Heart right ventricle (tissue), 16 donors: ENCODE measurements at regions not wholly inside any gene's neighbourhood (a gene's known extent, or its start where the extent isn't known, plus 50 kb on each side); places are given as distances from the start of the nearest gene placed in this dataset.

Source experiments
- ATAC-seq, 8 donors: fragments of 200-7000 bp; cut with Tn5 transposase; one replicate each; pipeline ENCODE4 v1.9.1; 2020; ENCODE audit warnings: mild to moderate bottlenecking in 8 of 8, moderate library complexity in 8 of 8, moderate number of reproducible peaks in 1 of 8
- DNase-seq, 2 donors: peaks; one replicate each; pipeline ENCODE4 v3.0.0-alpha.2; 2020
- H3K27ac ChIP-seq, 10 donors: fragments of 200-600 bp; sonication (generic) in 2 of 10; one replicate each; pipeline versions ENCODE4 v1.5.0 to v1.8.0; 2020 to 2022; ENCODE audit warnings: mild to moderate bottlenecking in 3 of 10
- H3K27me3 ChIP-seq, 7 donors: fragments of 200-600 bp; one replicate each; pipeline ENCODE4 v1.8.0; 2021 to 2022; ENCODE audit warnings: mild to moderate bottlenecking in 2 of 7
- H3K36me3 ChIP-seq, 9 donors: fragments of 200-600 bp; sonication (generic) in 1 of 9; one replicate each; pipeline versions ENCODE4 v1.5.0 to v1.8.0; 2020 to 2022; ENCODE audit warnings: mild to moderate bottlenecking in 2 of 9
- H3K4me1 ChIP-seq, 9 donors: fragments of 200-600 bp; sonication (generic) in 1 of 9; one replicate each; pipeline versions ENCODE4 v1.5.0 to v1.8.0; 2020 to 2022; ENCODE audit warnings: mild to moderate bottlenecking in 4 of 9
- H3K4me3 ChIP-seq, 10 donors: fragments of 200-600 bp; sonication (generic) in 2 of 10; one replicate each; pipeline versions ENCODE4 v1.5.0 to v1.8.0; 2020 to 2022; ENCODE audit warnings: mild to moderate bottlenecking in 7 of 10, moderate library complexity in 2 of 10
- H3K9me3 ChIP-seq, 11 donors: fragments of 200-600 bp in 10 of 11; sonication (generic) in 2 of 11; one replicate each; pipeline versions ENCODE4 v1.5.0 to v1.8.0; 2013 to 2022; ENCODE audit warnings: mild to moderate bottlenecking in 2 of 11, control low read depth in 1 of 11, moderate library complexity in 1 of 11
- CTCF ChIP-seq, 9 donors: fragments of 200-600 bp; sonication (generic) in 2 of 9; IDR thresholded peaks; one replicate each; pipeline versions ENCODE4 v1.5.0 to v1.8.0; 2021 to 2022; ENCODE audit warnings: antibody characterized with exemption in 9 of 9, mild to moderate bottlenecking in 5 of 9, moderate library complexity in 1 of 9
- WGBS, 2 donors: extraction: QIAGEN DNeasy Blood & Tissue Kit; methylation state at CpG; one replicate each; pipeline ENCODE4 v1.1.7; 2013; ENCODE audit warnings: inconsistent platforms in 1 of 2; 5-methylcytosine and 5-hydroxymethylcytosine counted together
- intact Hi-C, 10 donors: fragments of 100-400 bp; cut with DNase I; formaldehyde crosslinking; loops; one replicate each; pipeline versions ENCODE4 v1.11.1 to v1.14.2; 2022
- donor health status: Arrhythmogenic right ventricular cardiomyopathy.
- donor health status: ischemic (EF 13 %, LVEDD 7.1; RV severe dilation, severe dysfunction).
- donor health status: healthy with polysubstance abuse.
- donor health status: DM: no; HTN: yes; CAD: no.
- donor health status: DM: no; HTN: no; CAD: no.
- donor health status: ischemic (EF 25% LVEDD 6.9; RV normal size, moderate dysfunction).
- donor health status: ischemic (EF 25% LVEDD 5.7; RV mildly dilated, moderate dysfunction).
- donor health status: healthy.
- donor health status: DM: yes; HTN: yes; CAD: no.
- donor health status: Ischemic cardiomyopathy.
- donor health status: ischemic (EF 35%, LVEDD 5.7; RV mildly dilated, moderate dysfunction).
- donor health status: nonischemic (EF 11% LVEDD 7.7; RV severe dilation, severe dysfunction).
- donor health status: DM: yes; HTN: yes; CAD: no.
- donor health status: PGD.
- donor health status: ischemic (EF 29% LVEDD 5.4; RV normal size, mild dysfunction).
- donor health status: nonischemic (EF 23%, LVEDD 6.1; RV moderate dilation, normal function).

DNA sequence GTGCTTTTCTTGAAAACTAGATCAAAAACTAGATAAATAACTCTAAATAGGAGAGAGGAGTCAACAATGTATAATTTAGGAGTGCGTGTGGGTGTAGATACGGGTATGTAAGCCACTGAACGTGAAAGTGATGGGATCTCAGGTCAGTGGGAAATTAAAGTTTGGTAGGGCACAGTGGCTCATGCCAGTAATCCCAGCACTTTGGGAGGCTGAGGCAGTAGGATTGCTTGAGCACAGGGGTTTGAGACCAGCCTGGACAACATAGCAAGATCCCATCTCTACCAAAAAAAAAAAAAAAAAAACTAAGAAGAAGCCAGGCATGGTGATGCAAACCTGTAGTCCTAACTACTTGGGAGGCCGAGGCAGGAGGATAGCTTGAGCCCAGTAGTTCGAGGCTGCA is 247.1 kb downstream of the ANAPC1 start:
- intact Hi-C loops, result no loop called here
- no peaks in the 10 kb centered on the region for H3K36me3 ChIP-seq

GRCh38 chr2:111638274-111638877 is 245.6 kb downstream of the ANAPC1 start:
- H3K36me3 ChIP-seq, result no peaks in the 10 kb centered on the region

More for the DNA sequence above, 247.1 kb downstream of the ANAPC1 start:
- DNase-seq (no peak), ATAC-seq (no peak)
- peaks cover 0 to 22% (median 0%) of the 10 kb centered on the region in 9 donors for H3K4me1 ChIP-seq
- 96 to 97% methylated on average over 5 of the region's 5 CpGs for WGBS, 2 donors
- no peak for TF ChIP-seq CTCF (IDR thresholded peaks at IDR 0.05)
- no peaks in the 10 kb centered on the region for H3K27me3 ChIP-seq
- H3K27ac ChIP-seq, result no peak overlapping the region
- H3K4me3 ChIP-seq, result no peak overlapping the region
- H3K9me3 ChIP-seq, result peaks cover 0 to 16% (median 0%) of the 10 kb centered on the region in 11 donors

DNA sequence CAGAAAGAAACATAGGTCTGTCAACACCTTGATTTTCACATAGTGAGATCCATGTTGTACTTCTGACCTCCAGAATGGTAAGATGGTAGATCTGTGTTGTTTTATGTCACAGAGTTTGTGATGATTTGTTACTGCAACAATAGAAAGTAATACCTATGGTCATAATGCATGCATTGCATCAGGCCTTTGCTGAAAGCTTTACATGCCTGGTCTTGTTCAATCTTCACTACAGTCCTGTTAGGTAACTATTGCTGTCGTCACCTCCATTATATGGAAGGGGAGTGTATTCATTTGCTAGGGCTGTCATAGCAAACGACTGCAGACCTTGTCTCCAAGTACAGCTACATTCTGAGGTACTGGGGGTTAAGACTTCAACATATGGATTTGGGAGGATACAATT is 243.5 kb downstream of the ANAPC1 start:
- DNase-seq, result no peak
- no peak for ATAC-seq
- WGBS, 2 donors, result 41 to 50% methylated on average over 2 of the region's 2 CpGs
- Histone ChIP-seq H3K36me3 (no peaks in the 10 kb centered on the region), H3K27ac (no peak overlapping the region), H3K9me3 (peaks cover 0 to 16% (median 0%) of the 10 kb centered on the region in 11 donors), H3K4me1 (peaks cover 0 to 13% (median 0%) of the 10 kb centered on the region in 9 donors), H3K4me3 (no peak overlapping the region), H3K27me3 (no peaks in the 10 kb centered on the region)
- TF ChIP-seq CTCF (IDR thresholded peaks at IDR 0.05), result no peak
- intact Hi-C loops, result no loop called here

More at GRCh38 chr2:111638274-111638877, 245.6 kb downstream of the ANAPC1 start:
- Histone ChIP-seq H3K4me1 (peaks cover 0 to 22% (median 0%) of the 10 kb centered on the region in 9 donors), H3K4me3 (no peak overlapping the region), H3K27ac (no peak overlapping the region), H3K27me3 (no peaks in the 10 kb centered on the region), H3K9me3 (peaks cover 0 to 16% (median 0%) of the 10 kb centered on the region in 11 donors)
- intact Hi-C loops, result no loop called here
- ATAC-seq (no peak), DNase-seq (no peak)
- no peak for TF ChIP-seq CTCF (IDR thresholded peaks at IDR 0.05)
- 96% methylated on average over 4 of the region's 4 CpGs for WGBS, 2 donors

- WGBS, 2 donors, result 88 to 91% methylated on average over 2 of the region's 2 CpGs
- H3K9me3 ChIP-seq, result peaks cover 0 to 30% (median 15%) of the 10 kb centered on the region in 11 donors
- TF ChIP-seq CTCF (IDR thresholded peaks at IDR 0.05), result no peak
- H3K4me3 ChIP-seq, result no peak overlapping the region
- H3K4me1 ChIP-seq, result peaks cover 0 to 13% (median 0%) of the 10 kb centered on the region in 9 donors
- intact Hi-C loops, result no loop called here
- H3K36me3 ChIP-seq, result no peaks in the 10 kb centered on the region
- ATAC-seq (no peak), DNase-seq (no peak)
- H3K27me3 ChIP-seq, result no peaks in the 10 kb centered on the region
- peak overlapping the region in 1 of 10 donors; percentile 44 for H3K27ac ChIP-seq
Measured at GRCh38 chr2:111642586-111643327, 241.2 kb downstream of the ANAPC1 start.
